ENCODE measurements at regions not wholly inside any gene's neighbourhood (a gene's known extent, or its start where the extent isn't known, plus 50 kb on each side); places are given as distances from the start of the nearest gene placed in this dataset.

- Histone ChIP-seq H3K4me1 (no peaks in the 10 kb centered on the region), H3K36me3 (no peaks in the 10 kb centered on the region), H3K4me3 (no peak overlapping the region), H3K9me3 (no peaks in the 10 kb centered on the region), H3K27me3 (no peaks in the 10 kb centered on the region), H3K27ac (no peak overlapping the region)
- ATAC-seq (ENCODE audit: low FRiP score in 2 of 2), result no peak
- DNase-seq, result no peak
- no peak for TF ChIP-seq EP300 (IDR thresholded peaks at IDR 0.05)
- no peak for TF ChIP-seq POLR2A (IDR thresholded peaks at IDR 0.05)
- no peak for TF ChIP-seq POLR2AphosphoS5 (IDR thresholded peaks at IDR 0.05)
- no peak for TF ChIP-seq CTCF (IDR thresholded peaks at IDR 0.05)
Observed at GRCh38 chrX:99421796-99422195, 988.3 kb downstream of the PCDH19 start.

- H3K27me3 ChIP-seq, result no peaks in the 10 kb centered on the region
- H3K4me1 ChIP-seq, result no peaks in the 10 kb centered on the region
- H3K27ac ChIP-seq, result no peak overlapping the region
- TF ChIP-seq EP300 (IDR thresholded peaks at IDR 0.05) (no peak), CTCF (IDR thresholded peaks at IDR 0.05) (no peak), POLR2AphosphoS5 (IDR thresholded peaks at IDR 0.05) (no peak), POLR2A (IDR thresholded peaks at IDR 0.05) (no peak)
- H3K4me3 ChIP-seq, result no peak overlapping the region
- no peaks in the 10 kb centered on the region for H3K9me3 ChIP-seq
- no peaks in the 10 kb centered on the region for H3K36me3 ChIP-seq
- ATAC-seq (ENCODE audit: low FRiP score in 2 of 2), result no peak
- WGBS, 2 donors, result 71% methylated on average over 1 of the region's 1 CpG; no CpG with 5 or more reads in 1 of the 2 donors
- no peak for DNase-seq
Observed at GRCh38 chrX:99415470-99415869, 994.6 kb downstream of the PCDH19 start.

- H3K4me1 ChIP-seq, result no peaks in the 10 kb centered on the region
- DNase-seq, result no peak
- no peak overlapping the region for H3K4me3 ChIP-seq
- no peaks in the 10 kb centered on the region for H3K36me3 ChIP-seq
- no peaks in the 10 kb centered on the region for H3K27me3 ChIP-seq
- H3K27ac ChIP-seq, result no peak overlapping the region
- TF ChIP-seq EP300 (IDR thresholded peaks at IDR 0.05) (no peak), POLR2AphosphoS5 (IDR thresholded peaks at IDR 0.05) (no peak), CTCF (IDR thresholded peaks at IDR 0.05) (no peak), POLR2A (IDR thresholded peaks at IDR 0.05) (no peak)
- WGBS, 2 donors, result 77 to 80% methylated on average over 3 of the region's 3 CpGs
- no peaks in the 10 kb centered on the region for H3K9me3 ChIP-seq
- ATAC-seq (ENCODE audit: low FRiP score in 2 of 2), result no peak
Observed at GRCh38 chrX:99413317-99413716, 996.8 kb downstream of the PCDH19 start.

GRCh38 chrX:99398545-99398944, 1011.5 kb downstream of the PCDH19 start:
- H3K36me3 ChIP-seq, result no peaks in the 10 kb centered on the region
- no peak overlapping the region for H3K4me3 ChIP-seq
- H3K9me3 ChIP-seq, result no peaks in the 10 kb centered on the region
- DNase-seq (no peak), ATAC-seq (ENCODE audit: low FRiP score in 2 of 2) (no peak)
- WGBS, 2 donors, result 57 to 70% methylated on average over 1 to 3 of the region's 3 CpGs
- TF ChIP-seq POLR2A (IDR thresholded peaks at IDR 0.05), result no peak
- no peak for TF ChIP-seq EP300 (IDR thresholded peaks at IDR 0.05)
- no peak for TF ChIP-seq POLR2AphosphoS5 (IDR thresholded peaks at IDR 0.05)
- TF ChIP-seq CTCF (IDR thresholded peaks at IDR 0.05), result no peak
- H3K27ac ChIP-seq, result no peak overlapping the region
- no peaks in the 10 kb centered on the region for H3K4me1 ChIP-seq
- H3K27me3 ChIP-seq, result no peaks in the 10 kb centered on the region

GRCh38 chrX:99397879-99398278, 1012.2 kb downstream of the PCDH19 start:
- WGBS, 2 donors, result 43% methylated on average over 1 of the region's 1 CpG; no CpG with 5 or more reads in 1 of the 2 donors
- DNase-seq (no peak), ATAC-seq (ENCODE audit: low FRiP score in 2 of 2) (no peak)
- Histone ChIP-seq H3K9me3 (no peaks in the 10 kb centered on the region), H3K4me1 (no peaks in the 10 kb centered on the region), H3K27me3 (no peaks in the 10 kb centered on the region), H3K27ac (no peak overlapping the region), H3K36me3 (no peaks in the 10 kb centered on the region), H3K4me3 (no peak overlapping the region)
- TF ChIP-seq CTCF (IDR thresholded peaks at IDR 0.05), result no peak
- TF ChIP-seq POLR2AphosphoS5 (IDR thresholded peaks at IDR 0.05), result no peak
- no peak for TF ChIP-seq POLR2A (IDR thresholded peaks at IDR 0.05)
- no peak for TF ChIP-seq EP300 (IDR thresholded peaks at IDR 0.05)
